Lower leg skin (tissue), 3 donors: ENCODE measurements at regions not wholly inside any gene's neighbourhood (a gene's known extent, or its start where the extent isn't known, plus 50 kb on each side); places are given as distances from the start of the nearest gene placed in this dataset.
"Not testable (repeated sequence)": the region's sequence is repeated elsewhere in the genome, so short reads cannot be mapped to it uniquely, and the experiment has no call there.

Experiments used
- CTCF ChIP-seq, 3 donors: fragments of 450-650 bp; IDR thresholded peaks; one replicate each; pipeline ENCODE4 v1.5.1; 2016; ENCODE audit warnings: antibody characterized with exemption in 3 of 3, mild to moderate bottlenecking in 3 of 3, moderate library complexity in 2 of 3
- POLR2A ChIP-seq, 2 donors: fragments of 450-650 bp; IDR thresholded peaks; one replicate each; pipeline ENCODE4 v1.6.1; 2016 to 2017; ENCODE audit warnings: antibody characterized with exemption in 2 of 2, mild to moderate bottlenecking in 1 of 2, moderate library complexity in 1 of 2

- not testable (repeated sequence) for TF ChIP-seq POLR2A, CTCF (IDR thresholded peaks at IDR 0.05)
Observed at GRCh38 chr15:77895145-77895544, 182.4 kb downstream of the TBC1D2B start.
